ENCODE measurements at regions not wholly inside any gene's neighbourhood (a gene's known extent, or its start where the extent isn't known, plus 50 kb on each side); places are given as distances from the start of the nearest gene placed in this dataset.

- DNase-seq (ENCODE audit: low read depth): no peak
Observed at GRCh38 chr4:123807866-123808265, 411.3 kb downstream of the SPRY1 start.

- no peak for DNase-seq (ENCODE audit: low read depth)
Observed at GRCh38 chr4:123809864-123810263, 413.3 kb downstream of the SPRY1 start.

GRCh38 chr4:123812066-123812390 is 415.4 kb downstream of the SPRY1 start:
- no peak for DNase-seq (ENCODE audit: low read depth)

GRCh38 chr4:123813901-123814300 is 417.3 kb downstream of the SPRY1 start:
- DNase-seq (ENCODE audit: low read depth): no peak

- no peak for DNase-seq (ENCODE audit: low read depth)
Observed at GRCh38 chr4:123816462-123816861, 419.9 kb downstream of the SPRY1 start.

- DNase-seq (ENCODE audit: low read depth): no peak
Observed at GRCh38 chr4:123817025-123817688, 420.6 kb downstream of the SPRY1 start.

- no peak for DNase-seq (ENCODE audit: low read depth)
Observed at GRCh38 chr4:123819362-123820035, 422.9 kb downstream of the SPRY1 start.

GRCh38 chr4:123821861-123822260 is 425.3 kb downstream of the SPRY1 start:
- DNase-seq (ENCODE audit: low read depth): no peak

GRCh38 chr4:123822353-123822752 is 425.8 kb downstream of the SPRY1 start:
- DNase-seq (ENCODE audit: low read depth): no peak

GRCh38 chr4:123823244-123823643 is 426.6 kb downstream of the SPRY1 start:
- DNase-seq (ENCODE audit: low read depth): no peak

GRCh38 chr4:123824524-123824923 is 427.9 kb downstream of the SPRY1 start:
- no peak for DNase-seq (ENCODE audit: low read depth)

- no peak for DNase-seq (ENCODE audit: low read depth)
Observed at GRCh38 chr4:123825596-123826291, 429.1 kb downstream of the SPRY1 start.

- DNase-seq (ENCODE audit: low read depth): no peak
Observed at GRCh38 chr4:123826896-123827295, 430.3 kb downstream of the SPRY1 start.

- no peak for DNase-seq (ENCODE audit: low read depth)
Observed at GRCh38 chr4:123827511-123827910, 430.9 kb downstream of the SPRY1 start.

GRCh38 chr4:123830930-123831329 is 434.3 kb downstream of the SPRY1 start:
- DNase-seq (ENCODE audit: low read depth): no peak

- DNase-seq (ENCODE audit: low read depth): no peak
Observed at GRCh38 chr4:123832173-123833026, 435.8 kb downstream of the SPRY1 start.

GRCh38 chr4:123833171-123833643 is 436.6 kb downstream of the SPRY1 start:
- no peak for DNase-seq (ENCODE audit: low read depth)

GRCh38 chr4:123835831-123836590 is 439.4 kb downstream of the SPRY1 start:
- DNase-seq (ENCODE audit: low read depth): no peak

- DNase-seq (ENCODE audit: low read depth): no peak
Observed at GRCh38 chr4:123836851-123837595, 440.4 kb downstream of the SPRY1 start.

- no peak for DNase-seq (ENCODE audit: low read depth)
Observed at GRCh38 chr4:123838474-123838873, 441.9 kb downstream of the SPRY1 start.

- DNase-seq (ENCODE audit: low read depth): no peak
Observed at GRCh38 chr4:123840197-123840596, 443.6 kb downstream of the SPRY1 start.

All from activated T-cell treated with anti-CD3 and anti-CD28 coated beads for 1 hour (primary cell).